Lung (tissue), 11 donors: ENCODE measurements at regions not wholly inside any gene's neighbourhood (a gene's known extent, or its start where the extent isn't known, plus 50 kb on each side); places are given as distances from the start of the nearest gene placed in this dataset.
A peak's percentile ranks its signal among the peaks of the same experiment; 100 is the strongest.

Experiments
- ATAC-seq: fragments of 200-7000 bp; cut with Tn5 transposase; one replicate; pipeline ENCODE4 v1.9.1; 2020; ENCODE audit warnings: moderate number of reproducible peaks; ENCODE audit not compliant: insufficient read depth, low FRiP score
- DNase-seq, 3 donors: peaks; one replicate each; pipeline ENCODE4 v3.0.0-alpha.2; 2013 to 2017
- H3K27ac ChIP-seq, 2 donors: one replicate each; pipeline ENCODE4 v1.5.1; 2013; ENCODE audit warnings: mild to moderate bottlenecking in 2 of 2, moderate library complexity in 2 of 2, control low read depth in 1 of 2, inconsistent platforms in 1 of 2, low read depth in 1 of 2, low read length in 1 of 2
- H3K27me3 ChIP-seq, 3 donors: one replicate each; pipeline ENCODE4 v1.5.1; 2013; ENCODE audit warnings: low read length in 2 of 3; ENCODE audit not compliant: control insufficient read depth in 3 of 3, insufficient read depth in 3 of 3
- H3K36me3 ChIP-seq, 4 donors: one replicate each; pipeline ENCODE4 v1.5.1; 2013; ENCODE audit warnings: low read length in 4 of 4, mild to moderate bottlenecking in 1 of 4, moderate library complexity in 1 of 4; ENCODE audit not compliant: control insufficient read depth in 4 of 4, insufficient read depth in 4 of 4
- H3K4me1 ChIP-seq, 5 donors: one replicate each; pipeline ENCODE4 v1.5.1; 2013; ENCODE audit warnings: low read length in 5 of 5, mild to moderate bottlenecking in 2 of 5, moderate library complexity in 1 of 5; ENCODE audit not compliant: control insufficient read depth in 5 of 5, insufficient read depth in 5 of 5
- H3K4me3 ChIP-seq: one replicate; pipeline ENCODE4 v1.5.1; 2013; ENCODE audit warnings: mild to moderate bottlenecking, control low read depth, moderate library complexity
- H3K9ac ChIP-seq, 2 donors: one replicate each; pipeline ENCODE4 v1.5.1; 2013; ENCODE audit warnings: low read length in 2 of 2, control low read depth in 1 of 2; ENCODE audit not compliant: insufficient read depth in 1 of 2
- H3K9me3 ChIP-seq, 4 donors: one replicate each; pipeline ENCODE4 v1.5.1; 2013; ENCODE audit warnings: low read length in 3 of 4, mild to moderate bottlenecking in 1 of 4, moderate library complexity in 1 of 4; ENCODE audit not compliant: control insufficient read depth in 4 of 4, insufficient read depth in 3 of 4
- WGBS, 2 donors: extraction: QIAGEN DNeasy Blood & Tissue Kit; methylation state at CpG; one replicate each; pipeline ENCODE4 v1.1.7; 2013; 5-methylcytosine and 5-hydroxymethylcytosine counted together
- TF ChIP-seq, protein P1 (sequence below): IDR thresholded peaks from 2 replicates; pipeline ENCODE4 v1.5.1; 2012; ENCODE audit warnings: mild to moderate bottlenecking; ENCODE audit errors: control extremely low read depth, extremely low read depth
- donor health status: control.
- donor health status: control.
- donor health status: Bipolar disorder and iron deficiency.
- donor health status: healthy.
- donor health status: DM: yes; HTN: yes; CAD: no.

DNA sequence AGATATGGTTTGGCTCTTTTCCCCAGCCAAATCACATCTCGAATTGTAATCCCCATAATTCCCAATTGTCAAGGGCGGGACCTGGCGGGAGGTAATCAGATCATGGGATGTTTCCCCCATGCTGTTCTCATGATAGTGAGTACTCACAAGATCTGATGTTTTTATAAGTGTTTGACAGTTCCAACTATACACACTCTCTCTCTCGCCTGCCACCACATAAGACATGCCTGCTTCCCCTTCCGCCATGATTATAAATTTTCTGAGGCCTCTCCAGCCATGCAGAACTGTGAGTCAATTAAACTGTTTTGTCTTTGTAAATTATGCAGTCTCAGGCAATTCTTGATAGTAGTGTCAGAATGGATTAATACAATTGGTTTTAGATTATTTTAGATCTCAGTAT is 475.7 kb upstream of the CYLC2 start:
- no peak for ATAC-seq
- Histone ChIP-seq H3K27me3 (no peaks in the 10 kb centered on the region), H3K4me3 (no peak overlapping the region), H3K4me1 (peaks cover 0 to 4% (median 0%) of the 10 kb centered on the region in 5 donors), H3K9ac (no peak overlapping the region), H3K36me3 (no peaks in the 10 kb centered on the region), H3K27ac (no peak overlapping the region), H3K9me3 (no peaks in the 10 kb centered on the region)
- peak in 2 of 3 donors; percentile 6 to 8 for DNase-seq
- WGBS, 2 donors = 74 to 88% methylated on average over 5 of the region's 5 CpGs
- TF ChIP-seq, protein P1, sequence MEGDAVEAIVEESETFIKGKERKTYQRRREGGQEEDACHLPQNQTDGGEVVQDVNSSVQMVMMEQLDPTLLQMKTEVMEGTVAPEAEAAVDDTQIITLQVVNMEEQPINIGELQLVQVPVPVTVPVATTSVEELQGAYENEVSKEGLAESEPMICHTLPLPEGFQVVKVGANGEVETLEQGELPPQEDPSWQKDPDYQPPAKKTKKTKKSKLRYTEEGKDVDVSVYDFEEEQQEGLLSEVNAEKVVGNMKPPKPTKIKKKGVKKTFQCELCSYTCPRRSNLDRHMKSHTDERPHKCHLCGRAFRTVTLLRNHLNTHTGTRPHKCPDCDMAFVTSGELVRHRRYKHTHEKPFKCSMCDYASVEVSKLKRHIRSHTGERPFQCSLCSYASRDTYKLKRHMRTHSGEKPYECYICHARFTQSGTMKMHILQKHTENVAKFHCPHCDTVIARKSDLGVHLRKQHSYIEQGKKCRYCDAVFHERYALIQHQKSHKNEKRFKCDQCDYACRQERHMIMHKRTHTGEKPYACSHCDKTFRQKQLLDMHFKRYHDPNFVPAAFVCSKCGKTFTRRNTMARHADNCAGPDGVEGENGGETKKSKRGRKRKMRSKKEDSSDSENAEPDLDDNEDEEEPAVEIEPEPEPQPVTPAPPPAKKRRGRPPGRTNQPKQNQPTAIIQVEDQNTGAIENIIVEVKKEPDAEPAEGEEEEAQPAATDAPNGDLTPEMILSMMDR = no peak

DNA sequence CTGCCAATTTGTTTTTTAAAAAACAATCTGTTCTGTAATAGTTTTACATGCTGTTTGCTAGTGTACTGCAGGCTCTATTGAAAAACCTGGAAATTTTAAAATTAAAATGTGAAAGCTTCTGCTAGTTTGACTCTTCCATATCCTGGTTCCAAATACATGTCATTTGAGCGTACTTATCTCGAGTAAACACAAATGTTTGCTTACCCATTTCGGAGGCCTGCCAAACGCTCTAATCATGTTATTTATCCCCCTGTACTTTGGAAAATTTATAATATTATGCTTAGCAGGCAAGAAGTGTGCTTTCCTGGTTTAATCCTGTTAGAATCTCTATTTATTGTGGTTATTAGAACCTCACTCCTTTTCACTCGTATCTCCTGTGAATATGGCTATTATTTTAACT is 476.8 kb upstream of the CYLC2 start:
- H3K4me3 ChIP-seq = no peak overlapping the region
- H3K27me3 ChIP-seq = no peaks in the 10 kb centered on the region
- H3K4me1 ChIP-seq = peaks cover 0 to 4% (median 0%) of the 10 kb centered on the region in 5 donors
- no peak overlapping the region for H3K9ac ChIP-seq
- H3K27ac ChIP-seq = no peak overlapping the region
- TF ChIP-seq, protein P1 = no peak
- no peaks in the 10 kb centered on the region for H3K9me3 ChIP-seq
- H3K36me3 ChIP-seq = no peaks in the 10 kb centered on the region
- DNase-seq (peak in 2 of 3 donors; percentile 21 to 30), ATAC-seq (no peak)
- 52 to 73% methylated on average over 5 of the region's 5 CpGs for WGBS, 2 donors

GRCh38 chr9:102514541-102514940 is 480.6 kb upstream of the CYLC2 start:
- TF ChIP-seq, protein P1 = no peak
- Histone ChIP-seq H3K9ac (no peak overlapping the region), H3K36me3 (no peaks in the 10 kb centered on the region), H3K27ac (no peak overlapping the region), H3K4me3 (no peak overlapping the region), H3K4me1 (peaks cover 0 to 4% (median 0%) of the 10 kb centered on the region in 5 donors), H3K27me3 (no peaks in the 10 kb centered on the region), H3K9me3 (no peaks in the 10 kb centered on the region)
- DNase-seq (no peak), ATAC-seq (no peak)
- 85 to 90% methylated on average over 9 of the region's 9 CpGs for WGBS, 2 donors

GRCh38 chr9:102507044-102507687 is 488.0 kb upstream of the CYLC2 start:
- 56 to 65% methylated on average over 2 of the region's 2 CpGs for WGBS, 2 donors

More at GRCh38 chr9:102507044-102507687, 488.0 kb upstream of the CYLC2 start:
- no peak for ATAC-seq
- H3K36me3 ChIP-seq = no peaks in the 10 kb centered on the region
- TF ChIP-seq, protein P1 = no peak
- H3K27me3 ChIP-seq = no peaks in the 10 kb centered on the region
- H3K4me3 ChIP-seq = no peak overlapping the region
- no peaks in the 10 kb centered on the region for H3K9me3 ChIP-seq
- no peak for DNase-seq
- H3K9ac ChIP-seq = no peak overlapping the region
- no peak overlapping the region for H3K27ac ChIP-seq
- H3K4me1 ChIP-seq = no peaks in the 10 kb centered on the region
